ENCODE measurements at regions not wholly inside any gene's neighbourhood (a gene's known extent, or its start where the extent isn't known, plus 50 kb on each side); places are given as distances from the start of the nearest gene placed in this dataset.

DNA sequence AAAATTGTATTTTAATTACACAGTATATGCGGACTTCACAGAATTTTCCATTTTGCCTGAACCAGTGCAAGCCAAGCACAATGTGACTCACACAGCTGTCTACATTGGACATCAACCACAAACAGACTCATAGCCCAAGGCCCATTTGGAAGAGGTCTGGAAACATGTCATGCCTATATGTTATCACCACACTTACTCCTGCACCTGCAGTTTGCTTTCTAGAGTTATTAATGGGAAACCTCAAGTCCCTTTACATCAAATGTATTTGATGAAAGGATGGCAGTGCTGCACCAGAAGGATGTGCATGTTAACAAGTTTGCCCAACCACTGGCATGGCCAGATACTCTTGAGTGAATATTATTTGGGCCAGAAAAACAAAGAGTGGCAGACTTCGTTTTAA lies 548.9 kb upstream of the CDH2 start:
- Histone ChIP-seq H3K9ac (ENCODE audit: low read length) (no peak overlapping the region), H3K4me2 (ENCODE audit: low read length) (no peak overlapping the region), H3K4me3 (ENCODE audit: low read depth, low read length) (no peak overlapping the region), H2AFZ (ENCODE audit: insufficient read depth, low read length, poor library complexity) (no peak overlapping the region), H3K79me2 (ENCODE audit: control insufficient read depth, insufficient read depth, low read length, poor library complexity) (no peaks in the 10 kb centered on the region), H2BK12ac (ENCODE audit: low read length) (no peak overlapping the region), H2AK5ac (ENCODE audit: low read length) (no peak overlapping the region), H3K4ac (ENCODE audit: low read depth, low read length) (no peak overlapping the region), H4K12ac (ENCODE audit: low read depth, low read length) (no peak overlapping the region), H4K91ac (ENCODE audit: low read depth, low read length) (no peak overlapping the region), H3K14ac (ENCODE audit: low read length) (no peak overlapping the region), H3K79me1 (ENCODE audit: low read length) (no peaks in the 10 kb centered on the region), H3K4me1 (ENCODE audit: control insufficient read depth in 1 of 2, insufficient read depth in 2 of 2, low read length in 2 of 2) (no peaks in the 10 kb centered on the region), H3K27ac (ENCODE audit: low read depth, low read length) (no peak overlapping the region), H4K8ac (ENCODE audit: low read depth, low read length) (no peak overlapping the region), H2BK5ac (ENCODE audit: low read depth, low read length, poor library complexity) (no peak overlapping the region), H3K36me3 (ENCODE audit: control insufficient read depth in 1 of 2, insufficient read depth in 2 of 2, low read length in 2 of 2) (no peaks in the 10 kb centered on the region), H2BK120ac (ENCODE audit: insufficient read depth, low read length, poor library complexity) (no peak overlapping the region), H3K23ac (ENCODE audit: low read length) (no peak overlapping the region), H3K18ac (ENCODE audit: low read length) (no peak overlapping the region), H3K27me3 (ENCODE audit: insufficient read depth, low read length) (no peaks in the 10 kb centered on the region), H3K9me3 (ENCODE audit: insufficient read depth, low read depth, low read length) (no peaks in the 10 kb centered on the region)
- no peak for DNase-seq
- WGBS (ENCODE audit: extremely low coverage, insufficient coverage, insufficient read length): no CpG with 5 or more reads among the region's 2 CpGs

DNA sequence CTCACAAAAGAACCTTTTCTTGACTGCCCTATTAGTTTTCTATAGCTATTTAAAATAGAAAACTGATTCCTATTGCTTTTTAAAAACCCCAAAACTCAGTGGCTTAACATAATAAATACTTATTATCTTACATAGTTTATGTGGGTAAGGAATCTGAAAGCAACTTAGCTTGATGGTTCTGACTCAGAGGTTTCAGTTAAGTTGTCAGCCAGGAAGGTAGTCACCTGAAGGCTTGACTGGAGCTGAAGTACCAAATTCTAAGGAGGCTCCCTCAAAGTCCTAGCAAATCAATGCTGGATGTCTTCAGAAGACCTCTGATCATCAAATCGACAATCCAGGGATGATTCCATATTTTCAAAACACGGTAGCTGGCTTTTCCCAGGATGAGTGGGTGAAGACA lies 546.6 kb upstream of the CDH2 start:
- H3K79me1 ChIP-seq (ENCODE audit: low read length): no peaks in the 10 kb centered on the region
- no peak overlapping the region for H3K4me3 ChIP-seq (ENCODE audit: low read depth, low read length)
- no peak overlapping the region for H2AK5ac ChIP-seq (ENCODE audit: low read length)
- WGBS (ENCODE audit: extremely low coverage, insufficient coverage, insufficient read length): no CpG with 5 or more reads among the region's 2 CpGs
- H3K4me1 ChIP-seq (ENCODE audit: control insufficient read depth in 1 of 2, insufficient read depth in 2 of 2, low read length in 2 of 2): no peaks in the 10 kb centered on the region
- H3K9ac ChIP-seq (ENCODE audit: low read length): no peak overlapping the region
- H4K12ac ChIP-seq (ENCODE audit: low read depth, low read length): no peak overlapping the region
- H3K4ac ChIP-seq (ENCODE audit: low read depth, low read length): no peak overlapping the region
- no peaks in the 10 kb centered on the region for H3K9me3 ChIP-seq (ENCODE audit: insufficient read depth, low read depth, low read length)
- H2BK5ac ChIP-seq (ENCODE audit: low read depth, low read length, poor library complexity): no peak overlapping the region
- H2BK12ac ChIP-seq (ENCODE audit: low read length): no peak overlapping the region
- no peaks in the 10 kb centered on the region for H3K27me3 ChIP-seq (ENCODE audit: insufficient read depth, low read length)
- DNase-seq: no peak
- no peaks in the 10 kb centered on the region for H3K79me2 ChIP-seq (ENCODE audit: control insufficient read depth, insufficient read depth, low read length, poor library complexity)
- H3K36me3 ChIP-seq (ENCODE audit: control insufficient read depth in 1 of 2, insufficient read depth in 2 of 2, low read length in 2 of 2): no peaks in the 10 kb centered on the region
- H4K8ac ChIP-seq (ENCODE audit: low read depth, low read length): no peak overlapping the region
- H2BK120ac ChIP-seq (ENCODE audit: insufficient read depth, low read length, poor library complexity): no peak overlapping the region
- no peak overlapping the region for H4K91ac ChIP-seq (ENCODE audit: low read depth, low read length)
- no peak overlapping the region for H3K27ac ChIP-seq (ENCODE audit: low read depth, low read length)
- H3K23ac ChIP-seq (ENCODE audit: low read length): no peak overlapping the region
- no peak overlapping the region for H3K4me2 ChIP-seq (ENCODE audit: low read length)
- no peak overlapping the region for H2AFZ ChIP-seq (ENCODE audit: insufficient read depth, low read length, poor library complexity)
- H3K14ac ChIP-seq (ENCODE audit: low read length): no peak overlapping the region
- no peak overlapping the region for H3K18ac ChIP-seq (ENCODE audit: low read length)

GRCh38 chr18:28718696-28719095 lies 541.8 kb upstream of the CDH2 start:
- no peak overlapping the region for H4K91ac ChIP-seq (ENCODE audit: low read depth, low read length)
- H2AK5ac ChIP-seq (ENCODE audit: low read length): no peak overlapping the region
- H3K4me3 ChIP-seq (ENCODE audit: low read depth, low read length): no peak overlapping the region
- no peaks in the 10 kb centered on the region for H3K79me1 ChIP-seq (ENCODE audit: low read length)
- no peak overlapping the region for H3K23ac ChIP-seq (ENCODE audit: low read length)
- no peaks in the 10 kb centered on the region for H3K79me2 ChIP-seq (ENCODE audit: control insufficient read depth, insufficient read depth, low read length, poor library complexity)
- H3K27ac ChIP-seq (ENCODE audit: low read depth, low read length): no peak overlapping the region
- H4K12ac ChIP-seq (ENCODE audit: low read depth, low read length): no peak overlapping the region
- H3K18ac ChIP-seq (ENCODE audit: low read length): no peak overlapping the region
- no peaks in the 10 kb centered on the region for H3K27me3 ChIP-seq (ENCODE audit: insufficient read depth, low read length)
- no peak overlapping the region for H2BK12ac ChIP-seq (ENCODE audit: low read length)
- no peak overlapping the region for H3K9ac ChIP-seq (ENCODE audit: low read length)
- no peak overlapping the region for H2AFZ ChIP-seq (ENCODE audit: insufficient read depth, low read length, poor library complexity)
- H3K4ac ChIP-seq (ENCODE audit: low read depth, low read length): no peak overlapping the region
- H3K4me2 ChIP-seq (ENCODE audit: low read length): no peak overlapping the region
- no peaks in the 10 kb centered on the region for H3K36me3 ChIP-seq (ENCODE audit: control insufficient read depth in 1 of 2, insufficient read depth in 2 of 2, low read length in 2 of 2)
- DNase-seq: no peak
- no peak overlapping the region for H4K8ac ChIP-seq (ENCODE audit: low read depth, low read length)
- H3K14ac ChIP-seq (ENCODE audit: low read length): no peak overlapping the region
- no peaks in the 10 kb centered on the region for H3K9me3 ChIP-seq (ENCODE audit: insufficient read depth, low read depth, low read length)
- peaks cover 0 to 1% of the 10 kb centered on the region in 2 experiments for H3K4me1 ChIP-seq (ENCODE audit: control insufficient read depth in 1 of 2, insufficient read depth in 2 of 2, low read length in 2 of 2)
- H2BK120ac ChIP-seq (ENCODE audit: insufficient read depth, low read length, poor library complexity): no peak overlapping the region
- H2BK5ac ChIP-seq (ENCODE audit: low read depth, low read length, poor library complexity): no peak overlapping the region

- no peak overlapping the region for H3K14ac ChIP-seq (ENCODE audit: low read length)
- no peak overlapping the region for H3K23ac ChIP-seq (ENCODE audit: low read length)
- no peaks in the 10 kb centered on the region for H3K79me1 ChIP-seq (ENCODE audit: low read length)
- no peak overlapping the region for H2BK5ac ChIP-seq (ENCODE audit: low read depth, low read length, poor library complexity)
- no peak overlapping the region for H2BK12ac ChIP-seq (ENCODE audit: low read length)
- H3K9me3 ChIP-seq (ENCODE audit: insufficient read depth, low read depth, low read length): no peaks in the 10 kb centered on the region
- no peak overlapping the region for H3K4ac ChIP-seq (ENCODE audit: low read depth, low read length)
- no peak overlapping the region for H4K8ac ChIP-seq (ENCODE audit: low read depth, low read length)
- no peak overlapping the region for H3K4me3 ChIP-seq (ENCODE audit: low read depth, low read length)
- no peaks in the 10 kb centered on the region for H3K79me2 ChIP-seq (ENCODE audit: control insufficient read depth, insufficient read depth, low read length, poor library complexity)
- H2BK120ac ChIP-seq (ENCODE audit: insufficient read depth, low read length, poor library complexity): no peak overlapping the region
- H2AFZ ChIP-seq (ENCODE audit: insufficient read depth, low read length, poor library complexity): no peak overlapping the region
- no peak overlapping the region for H2AK5ac ChIP-seq (ENCODE audit: low read length)
- H3K27ac ChIP-seq (ENCODE audit: low read depth, low read length): no peak overlapping the region
- H3K9ac ChIP-seq (ENCODE audit: low read length): no peak overlapping the region
- DNase-seq: no peak
- H3K27me3 ChIP-seq (ENCODE audit: insufficient read depth, low read length): no peaks in the 10 kb centered on the region
- H4K12ac ChIP-seq (ENCODE audit: low read depth, low read length): no peak overlapping the region
- H3K4me2 ChIP-seq (ENCODE audit: low read length): no peak overlapping the region
- peaks cover 0 to 1% of the 10 kb centered on the region in 2 experiments for H3K4me1 ChIP-seq (ENCODE audit: control insufficient read depth in 1 of 2, insufficient read depth in 2 of 2, low read length in 2 of 2)
- H3K18ac ChIP-seq (ENCODE audit: low read length): no peak overlapping the region
- no peak overlapping the region for H4K91ac ChIP-seq (ENCODE audit: low read depth, low read length)
- WGBS (ENCODE audit: extremely low coverage, insufficient coverage, insufficient read length): no CpG with 5 or more reads among the region's 1 CpG
- H3K36me3 ChIP-seq (ENCODE audit: control insufficient read depth in 1 of 2, insufficient read depth in 2 of 2, low read length in 2 of 2): no peaks in the 10 kb centered on the region
Observed at GRCh38 chr18:28716338-28716737, 539.4 kb upstream of the CDH2 start.
